GM21717 (cell line): ENCODE measurements at regions not wholly inside any gene's neighbourhood (a gene's known extent, or its start where the extent isn't known, plus 50 kb on each side); places are given as distances from the start of the nearest gene placed in this dataset.

Experiments used
- ATAC-seq: cut with Tn5 transposase; IDR thresholded peaks from one replicate; pipeline ENCODE4 v1.9.1; 2021; ENCODE audit warnings: mild to moderate bottlenecking, moderate library complexity; ENCODE audit not compliant: unreplicated experiment

- ATAC-seq: no peak
Measured at GRCh38 chr2:57979158-57979557, 67.4 kb upstream of the VRK2 start.

GRCh38 chr2:57981083-57981768 is 65.4 kb upstream of the VRK2 start:
- ATAC-seq: no peak

GRCh38 chr2:57987835-57988573 is 58.6 kb upstream of the VRK2 start:
- ATAC-seq: no peak

GRCh38 chr2:57990118-57990725 is 56.4 kb upstream of the VRK2 start:
- ATAC-seq: peak; percentile 55
